Lower leg skin (tissue), 3 donors: ENCODE measurements at regions not wholly inside any gene's neighbourhood (a gene's known extent, or its start where the extent isn't known, plus 50 kb on each side); places are given as distances from the start of the nearest gene placed in this dataset.
"Not testable (repeated sequence)": the region's sequence is repeated elsewhere in the genome, so short reads cannot be mapped to it uniquely, and the experiment has no call there.

Source experiments
- POLR2A ChIP-seq, 2 donors: fragments of 450-650 bp; IDR thresholded peaks; one replicate each; pipeline ENCODE4 v1.6.1; 2016 to 2017; ENCODE audit warnings: antibody characterized with exemption in 2 of 2, mild to moderate bottlenecking in 1 of 2, moderate library complexity in 1 of 2
- TF ChIP-seq, protein P1 (sequence below), 3 donors: fragments of 450-650 bp; IDR thresholded peaks; one replicate each; pipeline ENCODE4 v1.5.1; 2016; ENCODE audit warnings: antibody characterized with exemption in 3 of 3, mild to moderate bottlenecking in 3 of 3, moderate library complexity in 2 of 3

DNA sequence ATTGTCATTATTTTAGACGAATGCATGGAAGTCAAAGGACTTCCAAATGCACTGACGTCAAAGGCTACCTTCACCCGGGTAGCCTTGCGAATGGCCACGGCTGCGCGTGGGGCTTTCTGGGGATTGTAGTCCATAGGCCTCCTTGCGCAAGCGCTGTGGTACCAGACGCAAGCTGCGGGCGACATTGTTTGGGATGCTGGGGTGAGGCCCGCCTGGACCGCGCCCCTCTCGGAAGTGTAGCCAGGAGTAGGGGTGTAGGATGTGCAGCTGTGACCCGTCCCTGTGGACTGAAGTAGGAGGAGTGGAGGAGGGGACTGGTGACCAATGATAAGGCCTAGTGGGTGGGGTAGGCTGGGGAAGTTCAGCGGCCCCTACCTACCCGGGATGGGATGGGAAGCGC is 720.0 kb upstream of the DEFB115 start:
- TF ChIP-seq POLR2A (IDR thresholded peaks at IDR 0.05) = not testable (repeated sequence)
- TF ChIP-seq, protein P1, sequence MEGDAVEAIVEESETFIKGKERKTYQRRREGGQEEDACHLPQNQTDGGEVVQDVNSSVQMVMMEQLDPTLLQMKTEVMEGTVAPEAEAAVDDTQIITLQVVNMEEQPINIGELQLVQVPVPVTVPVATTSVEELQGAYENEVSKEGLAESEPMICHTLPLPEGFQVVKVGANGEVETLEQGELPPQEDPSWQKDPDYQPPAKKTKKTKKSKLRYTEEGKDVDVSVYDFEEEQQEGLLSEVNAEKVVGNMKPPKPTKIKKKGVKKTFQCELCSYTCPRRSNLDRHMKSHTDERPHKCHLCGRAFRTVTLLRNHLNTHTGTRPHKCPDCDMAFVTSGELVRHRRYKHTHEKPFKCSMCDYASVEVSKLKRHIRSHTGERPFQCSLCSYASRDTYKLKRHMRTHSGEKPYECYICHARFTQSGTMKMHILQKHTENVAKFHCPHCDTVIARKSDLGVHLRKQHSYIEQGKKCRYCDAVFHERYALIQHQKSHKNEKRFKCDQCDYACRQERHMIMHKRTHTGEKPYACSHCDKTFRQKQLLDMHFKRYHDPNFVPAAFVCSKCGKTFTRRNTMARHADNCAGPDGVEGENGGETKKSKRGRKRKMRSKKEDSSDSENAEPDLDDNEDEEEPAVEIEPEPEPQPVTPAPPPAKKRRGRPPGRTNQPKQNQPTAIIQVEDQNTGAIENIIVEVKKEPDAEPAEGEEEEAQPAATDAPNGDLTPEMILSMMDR (IDR thresholded peaks at IDR 0.05) = not testable (repeated sequence)
